NCI-H82 (cell line): ENCODE measurements at regions not wholly inside any gene's neighbourhood (a gene's known extent, or its start where the extent isn't known, plus 50 kb on each side); places are given as distances from the start of the nearest gene placed in this dataset.

Experiments
- DNase-seq: peaks from one replicate; lab custom pipeline; 2025; lab: John Stamatoyannopoulos, UW

DNA sequence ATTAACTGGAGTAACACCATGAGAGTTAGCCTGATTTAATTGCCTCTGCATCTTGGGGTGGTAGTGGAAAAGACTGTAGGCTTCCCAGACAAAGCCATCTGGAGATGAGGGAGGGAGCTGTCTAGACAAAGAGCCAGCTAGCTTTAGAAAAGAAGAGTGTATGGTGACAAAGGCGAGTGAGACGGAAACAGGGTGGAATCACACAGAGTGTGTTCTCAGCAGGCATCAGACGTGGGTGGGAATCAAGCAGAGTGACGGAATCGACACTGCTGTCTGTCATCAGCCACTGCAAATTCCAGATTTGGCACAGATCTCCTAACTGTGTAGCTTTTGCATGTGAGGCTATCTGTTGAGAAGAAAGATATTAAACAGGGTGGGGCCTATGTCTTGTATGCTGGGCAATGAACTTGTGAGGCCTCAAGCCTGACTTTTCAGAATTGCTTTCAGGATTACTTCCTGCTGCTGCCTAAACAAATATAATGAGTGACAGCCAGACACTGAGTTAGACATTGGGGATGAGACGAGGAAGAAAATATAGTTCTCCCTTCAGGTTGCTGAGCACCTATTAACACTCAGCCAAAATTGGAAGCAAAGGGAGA lies 236.5 kb upstream of the GRIP1 start:
- DNase-seq, result no peak

DNA sequence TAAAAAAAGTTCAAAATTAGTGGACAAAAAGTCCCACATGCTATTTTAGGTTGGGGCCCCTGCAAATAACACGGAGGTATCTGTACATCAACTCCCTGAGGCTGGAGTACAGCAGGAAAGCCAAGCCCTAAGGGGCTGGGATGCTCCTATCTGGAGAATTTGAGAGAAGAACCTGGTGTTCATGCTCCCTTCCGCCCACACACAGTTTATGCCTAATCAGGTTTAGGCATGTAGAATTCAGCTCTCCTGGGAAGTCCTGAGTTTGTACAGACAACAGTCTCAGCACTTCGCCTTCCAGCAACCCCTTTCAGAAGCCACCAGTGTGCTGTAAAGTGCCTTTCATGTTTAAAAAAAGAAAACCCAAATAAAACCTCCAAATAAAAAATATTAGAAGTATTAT lies 237.3 kb upstream of the GRIP1 start:
- no peak for DNase-seq

DNA sequence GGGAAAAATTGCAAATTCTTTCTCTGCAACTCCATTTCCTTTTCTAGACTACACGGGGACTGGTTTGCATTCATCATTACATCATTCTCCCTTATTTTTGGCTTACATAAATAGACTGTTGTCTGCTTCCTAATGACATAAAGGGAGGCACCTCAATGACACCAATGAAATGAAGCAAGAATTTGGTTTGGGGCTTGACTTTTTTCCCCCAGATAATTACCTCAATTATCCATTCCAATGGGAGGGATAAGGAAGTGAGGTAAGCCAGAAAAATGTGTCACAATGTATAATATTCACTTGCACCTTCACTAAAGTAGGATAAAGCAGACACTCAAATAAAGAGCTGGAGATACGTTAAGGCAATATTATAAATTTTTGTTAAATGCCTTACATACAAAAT lies 240.6 kb upstream of the GRIP1 start:
- no peak for DNase-seq

DNA sequence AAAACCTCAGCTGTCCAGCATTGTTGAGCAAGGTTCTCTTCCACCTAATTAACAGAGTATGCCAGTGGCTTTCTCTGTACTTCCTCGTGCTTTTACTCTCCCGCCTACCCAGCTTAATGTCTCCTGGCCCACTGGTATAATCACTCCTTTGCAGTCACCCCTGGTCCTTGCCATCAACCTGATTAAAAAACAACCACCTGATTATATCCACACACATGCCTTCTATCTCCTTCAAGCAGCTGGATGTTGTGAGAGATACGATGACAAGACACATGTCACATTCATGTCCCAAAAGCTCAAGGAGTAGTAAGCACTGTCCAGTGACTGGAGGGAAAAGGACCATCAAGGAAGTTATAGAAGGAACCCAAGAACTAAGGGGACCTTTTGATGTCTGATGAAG lies 241.3 kb upstream of the GRIP1 start:
- DNase-seq, result no peak

DNA sequence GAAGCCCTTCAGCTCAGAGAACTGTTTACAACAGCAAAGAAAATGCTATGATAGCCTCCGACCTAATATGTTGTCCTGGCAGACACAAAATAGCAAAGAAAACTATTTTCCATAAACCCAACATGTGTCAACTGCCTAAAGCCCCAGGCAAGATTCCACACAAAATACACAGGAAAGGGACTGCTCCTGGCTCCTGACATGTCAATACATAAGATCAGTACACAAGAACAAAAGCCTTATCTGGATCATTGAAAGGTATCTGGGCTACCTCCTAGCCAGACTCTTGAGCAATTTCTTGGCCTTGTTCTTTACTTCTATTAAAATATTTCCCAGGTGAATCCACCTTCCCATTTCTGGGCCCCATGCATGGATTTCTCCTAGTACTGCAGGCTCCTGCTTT lies 242.3 kb upstream of the GRIP1 start:
- DNase-seq, result no peak

DNA sequence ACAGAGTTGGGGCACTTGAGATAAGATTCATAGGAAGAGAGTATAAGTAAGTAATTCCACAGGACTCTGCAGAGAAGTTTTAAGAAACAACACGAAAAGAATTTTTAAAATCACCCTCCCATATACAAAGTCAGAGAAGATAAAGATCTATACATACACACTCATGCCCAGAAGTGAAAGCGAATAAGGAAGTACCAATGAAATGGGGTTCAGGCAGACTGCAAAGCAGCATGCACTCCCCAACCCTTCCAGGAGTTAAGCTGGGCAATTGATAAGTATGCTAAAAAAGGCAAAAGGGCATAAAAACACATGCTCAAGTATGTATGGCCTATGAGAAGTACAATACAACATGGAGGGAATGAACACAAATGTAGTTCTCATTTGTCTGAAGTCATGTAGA lies 246.2 kb upstream of the GRIP1 start:
- DNase-seq, result no peak

DNA sequence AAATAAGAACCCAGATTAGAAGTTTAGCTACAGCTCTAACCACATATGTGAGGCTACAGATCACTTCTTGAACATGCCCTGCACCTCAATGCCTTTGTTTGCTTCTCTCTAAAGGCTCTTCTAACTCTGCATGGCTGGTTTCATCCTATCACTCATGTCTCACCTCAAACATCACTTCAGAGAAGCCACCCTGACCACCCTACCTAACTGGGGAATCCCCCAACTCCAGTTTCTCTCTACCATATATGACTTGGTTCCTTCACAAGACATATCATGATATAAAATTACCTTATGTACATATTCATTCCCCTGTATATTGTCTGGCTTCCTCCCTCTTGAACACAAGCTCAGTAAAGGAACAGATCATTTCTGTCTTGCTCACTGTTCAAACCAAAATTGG lies 250.2 kb upstream of the GRIP1 start:
- no peak for DNase-seq

DNA sequence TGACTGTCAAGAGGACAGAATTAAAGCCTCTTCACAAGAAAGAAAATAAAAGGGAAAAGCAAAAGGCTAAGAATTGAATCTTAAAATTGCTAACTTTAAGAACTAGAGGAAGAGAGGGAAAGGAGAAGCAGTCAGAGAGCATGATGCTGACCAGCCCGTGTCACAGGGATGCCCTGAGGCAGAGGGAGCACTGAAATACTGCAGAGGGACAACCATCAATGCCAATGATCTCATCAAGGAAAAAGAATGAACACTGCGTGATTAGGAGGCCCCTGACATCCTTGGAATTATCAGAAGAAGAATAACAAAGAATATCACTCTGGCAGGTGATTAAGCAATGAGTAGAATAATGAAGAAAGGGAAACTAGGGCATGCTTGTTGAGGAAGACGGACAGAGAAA lies 252.2 kb upstream of the GRIP1 start:
- DNase-seq, result no peak

DNA sequence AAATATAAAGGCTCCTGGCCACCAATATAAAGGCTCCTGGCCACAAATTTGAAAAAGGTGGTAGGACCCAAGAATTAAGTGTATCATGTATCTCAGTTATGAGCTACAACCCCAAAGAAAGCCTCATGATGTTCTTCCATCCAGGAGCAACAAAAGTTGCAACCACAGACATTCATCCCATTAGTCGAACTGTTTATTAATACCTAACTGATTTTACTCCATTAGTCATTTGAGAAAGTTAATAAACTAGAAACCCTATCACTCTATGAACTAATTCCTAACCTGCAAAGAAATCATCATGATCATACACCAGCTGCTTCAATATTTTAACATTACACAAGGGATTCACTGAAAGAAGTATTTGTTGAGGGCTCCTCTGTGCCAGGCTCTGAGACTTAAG lies 253.2 kb upstream of the GRIP1 start:
- DNase-seq, result no peak

DNA sequence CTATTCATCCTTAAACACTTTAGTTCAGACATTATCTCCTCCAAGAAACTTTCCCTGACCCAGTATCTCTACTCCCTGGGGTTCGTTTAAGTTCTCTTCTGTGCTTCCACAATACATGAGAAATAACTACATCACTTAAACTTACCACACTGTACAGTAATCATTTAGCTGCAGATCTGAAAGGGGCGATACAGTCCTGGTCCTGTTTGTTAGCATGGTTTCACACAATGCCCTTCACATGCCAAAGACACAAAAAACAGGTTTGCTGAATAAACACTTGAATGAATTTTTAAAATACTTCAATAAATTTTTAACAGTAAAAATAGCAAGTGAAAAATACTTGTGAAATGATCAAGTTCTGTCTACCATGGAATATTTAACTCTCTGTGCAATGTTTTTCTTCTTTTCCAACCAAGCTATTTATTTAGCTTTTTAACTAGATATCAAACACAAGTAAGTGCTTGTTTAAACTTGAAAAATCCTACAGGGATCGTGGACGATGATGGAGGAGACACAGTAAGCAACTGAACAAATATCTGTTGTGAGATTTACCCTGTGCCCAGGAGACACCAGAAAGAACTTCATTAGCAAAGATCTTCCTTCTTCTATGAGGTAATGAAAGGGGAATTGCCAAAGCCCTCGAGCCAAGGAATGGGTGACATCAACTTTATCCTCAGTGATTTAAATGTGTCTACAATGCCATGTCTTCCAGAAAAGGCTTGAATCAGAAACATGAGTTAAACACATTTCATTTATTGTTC lies 255.6 kb upstream of the GRIP1 start:
- no peak for DNase-seq

DNA sequence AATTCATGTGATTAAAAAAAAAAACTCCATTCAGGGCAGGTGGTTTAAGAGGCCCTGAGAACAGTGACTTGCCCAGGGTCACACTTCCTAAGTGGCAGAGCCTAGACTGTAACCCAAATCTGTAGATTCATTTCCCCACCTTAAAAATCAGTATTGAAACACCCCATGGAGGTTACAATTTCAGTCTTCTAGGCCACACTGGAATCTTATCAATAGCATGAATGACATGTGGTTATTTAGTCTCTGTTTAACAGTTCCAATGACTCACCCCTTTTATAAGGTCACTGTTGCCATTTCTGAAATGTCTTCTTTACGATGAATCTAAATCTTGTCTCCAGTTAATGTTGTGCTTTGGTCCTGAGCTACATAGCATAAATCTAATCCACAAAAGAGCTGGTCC lies 262.3 kb upstream of the GRIP1 start:
- DNase-seq, result no peak

DNA sequence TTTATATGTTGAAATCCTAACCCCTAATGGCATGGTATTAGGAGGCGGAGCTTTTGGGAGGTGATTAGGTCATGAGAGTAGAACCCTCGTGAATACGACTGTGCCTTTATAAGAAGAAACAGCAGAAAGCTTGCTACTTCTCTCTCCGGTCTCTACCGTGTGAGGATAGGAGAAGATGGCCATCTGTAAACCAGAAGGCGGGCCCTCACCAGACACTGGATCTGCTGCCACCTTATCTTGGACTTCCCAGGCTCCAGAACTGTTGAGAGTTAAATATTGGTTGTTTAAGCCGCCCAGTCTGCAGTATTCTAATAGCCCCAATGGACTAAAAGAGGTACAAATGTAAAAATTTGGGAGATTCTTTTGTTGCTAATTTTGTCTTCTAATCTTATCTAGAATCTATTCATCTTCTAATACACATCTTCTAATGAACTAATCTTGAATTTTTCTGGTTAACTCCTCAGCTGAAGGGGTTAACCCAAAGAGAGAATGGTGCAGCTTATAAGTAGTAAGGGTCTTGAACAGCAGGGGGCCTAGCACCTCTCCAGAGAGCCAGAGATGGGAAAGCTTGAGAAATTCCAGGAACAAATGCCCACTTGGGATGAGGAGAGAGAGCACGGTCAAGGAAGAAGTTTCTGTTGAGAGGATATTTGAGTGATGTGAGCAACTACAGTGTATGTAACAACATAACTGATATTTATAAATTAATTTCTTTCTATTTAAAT lies 264.0 kb upstream of the GRIP1 start:
- peak; percentile 44 for DNase-seq

DNA sequence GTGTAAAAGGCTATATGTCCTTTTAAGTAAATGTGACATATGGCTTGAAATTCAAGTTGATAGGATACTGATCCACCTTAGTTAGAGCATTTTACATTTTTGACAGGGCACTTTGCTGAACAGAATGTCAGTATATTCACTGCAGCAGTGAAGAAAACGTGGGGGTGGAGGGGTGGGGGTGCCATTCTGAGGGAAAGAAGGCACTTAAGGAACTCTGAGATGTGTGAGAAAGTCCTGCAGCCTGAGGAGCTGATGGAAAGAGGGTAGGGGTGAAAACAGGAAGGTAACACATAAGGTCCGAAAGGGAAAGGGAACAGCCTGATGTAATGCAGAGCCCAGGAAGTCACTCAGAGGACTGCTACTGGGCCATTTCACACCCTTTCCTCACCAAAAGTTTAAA lies 265.5 kb upstream of the GRIP1 start:
- DNase-seq, result no peak

DNA sequence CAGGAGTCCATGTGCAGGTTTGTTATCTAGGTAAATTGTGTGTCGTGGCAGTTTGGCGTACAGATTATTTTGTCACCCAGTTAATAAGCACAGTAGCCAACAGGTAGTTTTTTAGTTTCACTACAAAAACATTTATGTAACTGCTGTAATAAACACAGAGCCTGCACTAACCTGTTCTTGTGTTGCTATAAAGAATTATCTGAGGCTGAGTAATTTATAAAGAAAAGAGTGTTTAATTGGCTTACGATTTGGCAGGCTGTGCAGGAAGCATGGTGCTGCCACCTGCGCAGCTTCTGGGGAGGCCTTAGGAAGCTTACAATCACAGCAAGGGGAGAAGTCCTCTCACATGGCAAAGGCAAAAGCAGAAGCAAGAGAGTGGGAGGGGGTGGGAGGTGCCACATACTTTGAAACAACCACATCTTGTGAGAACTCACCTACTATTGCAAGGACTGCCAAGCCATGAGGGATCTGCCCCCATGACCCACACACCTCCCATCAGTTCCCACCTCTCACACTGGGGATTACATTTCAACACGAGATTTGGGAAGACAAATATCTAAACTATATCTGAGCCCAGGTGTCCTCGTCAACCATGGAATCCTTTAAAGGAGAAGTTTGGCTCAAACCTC lies 266.4 kb upstream of the GRIP1 start:
- DNase-seq, result peak; percentile 19

DNA sequence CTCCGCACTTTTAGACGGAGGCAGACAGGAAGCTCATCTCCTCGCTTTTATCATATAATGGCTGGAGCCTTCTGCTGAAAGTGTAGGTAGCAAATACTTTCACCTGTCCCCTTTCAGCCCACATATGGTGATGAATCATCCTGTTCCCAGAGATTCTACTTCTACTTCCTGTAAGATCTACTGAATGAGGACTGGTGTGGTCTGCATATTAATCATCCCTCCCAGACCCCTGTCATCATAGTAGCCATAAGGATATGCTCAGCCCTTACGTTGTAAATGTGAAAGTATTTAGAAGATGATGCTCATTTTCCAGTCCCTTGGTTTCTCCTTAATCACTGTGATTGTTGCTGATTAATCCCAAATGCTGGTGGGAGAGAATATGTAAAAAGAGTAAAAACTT lies 268.2 kb upstream of the GRIP1 start:
- no peak for DNase-seq

DNA sequence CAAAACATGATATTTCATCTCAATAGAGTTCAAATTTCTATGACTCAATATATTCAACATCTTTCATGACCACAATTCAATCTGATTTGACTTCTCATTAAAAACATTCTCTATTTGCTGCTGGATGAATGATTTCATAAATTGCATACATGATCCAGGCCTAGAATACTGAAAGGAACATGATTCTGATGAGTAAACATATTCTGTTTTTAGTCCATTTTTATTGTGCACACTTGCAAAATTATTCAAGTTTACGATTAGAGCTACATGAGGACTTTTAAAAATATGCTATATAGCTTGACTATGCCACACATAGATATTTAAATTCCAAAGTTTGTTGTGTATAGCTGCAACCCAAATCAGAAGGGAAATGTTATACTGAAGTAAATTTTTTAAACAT lies 273.8 kb upstream of the GRIP1 start:
- no peak for DNase-seq

DNA sequence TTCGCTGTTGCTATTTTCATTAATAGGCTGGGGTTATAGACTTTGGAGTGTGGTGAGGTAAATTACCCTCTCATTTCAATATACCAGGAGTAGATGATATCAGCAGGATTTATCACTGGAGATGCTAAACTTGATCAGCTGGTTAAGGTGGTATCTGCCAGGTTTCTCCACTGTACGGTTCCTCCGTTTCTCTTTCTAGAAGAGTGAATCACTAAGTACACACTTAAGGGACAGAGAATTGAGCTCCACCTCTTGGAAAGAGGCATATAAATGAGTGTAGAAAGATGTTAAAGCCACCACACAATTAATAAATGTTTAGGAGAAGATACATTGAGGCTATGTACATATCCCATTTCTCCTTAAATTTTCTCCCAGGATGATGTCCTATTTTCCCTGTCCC lies 277.4 kb upstream of the GRIP1 start:
- DNase-seq, result no peak

DNA sequence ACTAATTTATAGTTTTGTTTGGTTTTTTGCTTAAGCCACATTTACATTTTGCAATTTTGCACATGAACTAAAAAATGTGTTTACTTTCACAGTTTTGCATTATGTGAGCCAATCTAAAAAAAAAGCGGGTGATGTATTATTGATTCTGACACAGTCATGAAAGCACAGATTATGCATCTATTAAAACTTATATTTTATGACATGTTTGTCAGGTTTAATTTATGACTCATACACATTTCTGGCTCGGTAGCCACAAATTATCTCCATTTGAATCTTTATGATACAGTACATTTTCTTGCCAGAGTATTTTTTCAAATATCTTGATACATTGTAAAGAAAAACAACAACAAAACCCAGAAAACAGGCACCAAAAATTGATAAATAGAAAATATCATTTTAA lies 280.4 kb upstream of the GRIP1 start:
- no peak for DNase-seq

DNA sequence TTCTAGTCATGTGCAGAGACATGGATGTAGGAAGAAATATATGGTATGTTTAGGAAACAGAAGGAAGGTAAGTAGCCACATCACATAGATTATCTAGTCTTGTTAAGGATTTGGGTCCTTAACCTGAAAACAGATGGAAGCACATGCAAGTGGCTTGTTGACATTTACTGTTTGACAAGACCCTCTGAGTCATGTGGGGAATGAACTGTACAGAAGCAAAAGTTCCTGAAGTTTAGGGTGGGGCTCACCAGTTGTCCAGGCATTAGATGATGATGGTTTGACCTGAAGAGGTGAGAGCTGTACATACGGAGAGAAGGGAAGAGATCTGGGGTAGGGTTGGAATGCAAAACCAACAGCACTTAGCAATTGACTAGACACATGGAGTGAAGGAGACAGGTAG lies 281.1 kb upstream of the GRIP1 start:
- no peak for DNase-seq

DNA sequence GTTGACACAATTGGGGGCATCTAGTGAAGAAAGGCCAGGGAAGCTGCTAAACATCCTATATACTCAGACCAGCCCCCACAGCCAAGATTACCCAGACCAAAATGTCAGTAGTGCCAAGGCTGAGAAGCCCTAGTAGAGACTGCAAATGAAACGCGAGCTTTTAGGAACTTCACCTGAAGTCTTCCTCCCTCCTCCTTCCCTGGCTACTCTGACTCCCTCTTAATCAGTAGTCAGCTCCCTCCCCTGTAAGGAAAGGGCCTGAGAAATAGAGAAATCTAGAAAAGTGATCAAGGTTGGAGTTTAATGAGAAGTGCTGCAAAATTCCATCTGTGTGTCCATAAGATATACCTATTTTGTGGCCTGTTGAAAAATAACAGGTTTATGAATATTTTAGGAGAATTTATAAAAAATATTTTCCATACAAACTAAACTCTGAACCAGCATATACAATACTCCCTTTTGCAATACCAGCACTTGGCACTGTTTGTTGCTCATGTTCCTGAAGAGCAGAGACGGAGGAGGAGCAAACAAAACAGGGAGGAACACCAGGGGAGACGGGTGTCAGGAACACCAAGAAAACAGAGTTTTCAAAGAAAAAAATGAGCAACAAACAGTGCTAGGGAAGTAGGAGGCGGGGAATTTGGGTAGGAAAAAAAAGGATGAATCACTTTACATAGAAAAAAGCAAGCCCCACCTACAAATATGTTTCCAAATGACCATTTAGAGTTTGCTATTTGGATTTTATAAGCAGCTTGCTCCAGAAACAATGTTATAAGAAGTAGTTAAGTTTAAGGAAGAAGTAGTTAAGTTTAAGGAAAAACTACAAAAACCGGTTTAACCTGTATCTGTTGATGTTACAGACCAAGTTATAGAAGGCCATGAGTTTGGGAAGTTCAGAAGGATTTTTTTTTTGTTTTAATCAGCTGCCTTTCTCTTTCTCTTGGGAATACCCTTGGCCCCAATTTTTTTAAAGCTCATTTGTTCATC lies 282.1 kb upstream of the GRIP1 start:
- no peak for DNase-seq

DNA sequence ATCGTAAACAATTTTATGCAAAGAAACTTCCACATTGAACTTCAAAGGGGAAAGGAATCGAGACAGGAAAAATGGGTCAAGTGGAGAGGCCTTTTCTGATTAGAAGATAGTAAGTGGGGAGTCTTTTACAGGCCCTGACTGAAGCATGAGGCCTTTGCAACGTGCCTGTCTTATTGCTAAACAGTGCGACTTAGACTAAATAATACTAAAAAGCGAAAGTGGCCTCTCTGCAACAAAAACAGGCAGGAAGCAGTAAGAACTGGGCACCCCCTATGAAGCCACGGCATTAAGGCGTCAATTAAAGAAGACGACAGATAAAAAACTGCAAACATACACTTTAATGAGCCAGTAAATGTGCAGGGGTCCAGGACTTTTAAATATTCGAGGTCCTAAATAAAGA lies 283.4 kb upstream of the GRIP1 start:
- no peak for DNase-seq

DNA sequence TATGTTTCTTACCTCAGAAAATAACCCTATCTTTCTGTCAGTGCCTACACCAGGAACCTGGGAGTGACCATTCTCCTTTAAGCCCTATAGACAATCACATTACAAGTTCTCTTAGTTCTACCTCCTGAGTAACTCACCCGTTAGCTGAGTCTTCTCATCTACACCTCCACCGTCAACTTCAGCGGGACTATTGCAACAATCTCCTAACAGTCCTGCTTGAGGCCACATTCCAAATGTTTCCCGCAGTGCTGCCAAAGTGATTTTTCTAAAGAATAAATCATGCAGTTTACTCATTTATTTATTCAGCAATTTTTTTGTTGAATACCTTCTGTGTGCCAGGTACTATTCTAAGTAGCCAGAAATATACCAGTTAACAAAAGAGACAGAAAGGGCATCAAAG lies 285.0 kb upstream of the GRIP1 start:
- DNase-seq, result no peak
